Fibroblast of lung (primary cell): ENCODE measurements at regions not wholly inside any gene's neighbourhood (a gene's known extent, or its start where the extent isn't known, plus 50 kb on each side); places are given as distances from the start of the nearest gene placed in this dataset.

Experiments
- DNase-seq, 2 donors: peaks; one replicate each; pipeline versions ENCODE4 v3.0.0 to v3.0.0-alpha.2; 2010; ENCODE audit warnings: low read depth in 2 of 2
- H2AFZ ChIP-seq: 2 replicates; pipeline ENCODE4 v1.5.1; 2012; ENCODE audit warnings: low read length, control low read depth, inconsistent platforms
- H3K27ac ChIP-seq: 2 replicates; pipeline ENCODE4 v1.5.1; 2011; ENCODE audit warnings: low read length, control low read depth; ENCODE audit not compliant: insufficient read depth
- H3K27me3 ChIP-seq: 2 replicates; pipeline ENCODE4 v1.5.1; 2011; ENCODE audit warnings: mild to moderate bottlenecking, low read length; ENCODE audit not compliant: control insufficient read depth, insufficient read depth
- H3K36me3 ChIP-seq: 2 replicates; pipeline ENCODE4 v1.5.1; 2011; ENCODE audit warnings: low read length; ENCODE audit not compliant: control insufficient read depth, insufficient read depth
- H3K4me1 ChIP-seq: 2 replicates; pipeline ENCODE4 v1.5.1; 2011; ENCODE audit warnings: low read length; ENCODE audit not compliant: control insufficient read depth, insufficient read depth; ENCODE audit errors: extremely low read depth
- H3K4me2 ChIP-seq: 2 replicates; pipeline ENCODE4 v1.5.1; 2011; ENCODE audit warnings: low read length, control low read depth; ENCODE audit not compliant: insufficient read depth; ENCODE audit errors: extremely low read depth
- H3K4me3 ChIP-seq, 4 experiments: fragments of 200-600 bp in 1 of 4; sonication (generic) in 1 of 4; replicated peaks in 1 of 4; 2 replicates each; pipeline ENCODE4 v1.5.1; 2011 to 2016; ENCODE audit warnings: low read length in 4 of 4, low read depth in 3 of 4, mild to moderate bottlenecking in 3 of 4, control low read depth in 2 of 4, inconsistent platforms in 1 of 4, mixed read lengths in 1 of 4; ENCODE audit not compliant: insufficient read depth in 1 of 4; ENCODE audit errors: control extremely low read depth in 1 of 4
- H3K79me2 ChIP-seq: 2 replicates; pipeline ENCODE4 v1.5.1; 2012; ENCODE audit warnings: mild to moderate bottlenecking, low read length, inconsistent platforms; ENCODE audit not compliant: control insufficient read depth, insufficient read depth
- H3K9ac ChIP-seq: 2 replicates; pipeline ENCODE4 v1.5.1; 2011; ENCODE audit warnings: mild to moderate bottlenecking, low read length, control low read depth; ENCODE audit not compliant: insufficient read depth
- H3K9me3 ChIP-seq: 2 replicates; pipeline ENCODE4 v1.5.1; 2012; ENCODE audit warnings: low read depth, low read length; ENCODE audit not compliant: control insufficient read depth, insufficient read depth
- H4K20me1 ChIP-seq: 2 replicates; pipeline ENCODE4 v1.5.1; 2011; ENCODE audit warnings: low read length; ENCODE audit not compliant: control insufficient read depth, insufficient read depth; ENCODE audit errors: extremely low read depth
- EZH2 ChIP-seq: IDR thresholded peaks from 2 replicates; pipeline ENCODE4 v1.5.1; 2012; ENCODE audit warnings: low read length, control low read depth, mild to moderate bottlenecking; ENCODE audit errors: missing control alignments
- TF ChIP-seq, protein P1 (sequence below), 2 donors: IDR thresholded peaks in 1 of 2; conservative IDR thresholded peaks in 1 of 2; 1 replicate in 1 of 2; 2 replicates in 1 of 2; pipeline ENCODE4 v1.5.1; 2011 to 2012; ENCODE audit warnings: low read length in 2 of 2, control low read depth in 1 of 2, inconsistent platforms in 1 of 2, low read depth in 1 of 2, mild to moderate bottlenecking in 1 of 2

DNA sequence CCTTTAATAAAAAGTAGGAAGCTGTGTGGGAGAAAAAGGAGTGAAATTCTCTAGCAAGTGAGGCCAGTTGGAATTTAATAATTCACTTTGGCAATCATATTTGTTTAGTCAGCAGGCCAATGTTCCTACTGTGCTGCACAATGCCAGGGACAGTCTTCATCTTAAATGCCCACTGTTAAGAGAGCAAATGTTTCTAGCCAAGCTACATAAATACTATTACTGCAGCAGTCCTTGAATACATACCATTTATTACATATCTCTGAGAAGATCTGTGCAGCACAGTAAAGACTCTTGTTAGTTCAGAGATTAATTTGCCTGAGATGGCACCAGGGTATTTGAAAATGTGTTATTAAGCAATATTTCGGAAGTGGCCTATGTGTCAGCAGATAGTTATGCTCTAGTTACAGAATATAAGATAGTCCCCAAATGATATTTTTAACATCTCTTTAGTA, 105.4 kb downstream of the OGFRL1 start:
- peak overlapping the region; percentile 49 for H3K4me2 ChIP-seq
- no peaks in the 10 kb centered on the region for H3K9me3 ChIP-seq
- H3K36me3 ChIP-seq, result no peaks in the 10 kb centered on the region
- no peaks in the 10 kb centered on the region for H3K79me2 ChIP-seq
- peaks cover 15% of the 10 kb centered on the region for H3K4me1 ChIP-seq
- DNase-seq, result peak; percentile 73 to 74
- H3K9ac ChIP-seq, result no peak overlapping the region
- H3K4me3 ChIP-seq, result no peak overlapping the region
- H4K20me1 ChIP-seq, result no peaks in the 10 kb centered on the region
- TF ChIP-seq EZH2, result no peak
- TF ChIP-seq, protein P1, sequence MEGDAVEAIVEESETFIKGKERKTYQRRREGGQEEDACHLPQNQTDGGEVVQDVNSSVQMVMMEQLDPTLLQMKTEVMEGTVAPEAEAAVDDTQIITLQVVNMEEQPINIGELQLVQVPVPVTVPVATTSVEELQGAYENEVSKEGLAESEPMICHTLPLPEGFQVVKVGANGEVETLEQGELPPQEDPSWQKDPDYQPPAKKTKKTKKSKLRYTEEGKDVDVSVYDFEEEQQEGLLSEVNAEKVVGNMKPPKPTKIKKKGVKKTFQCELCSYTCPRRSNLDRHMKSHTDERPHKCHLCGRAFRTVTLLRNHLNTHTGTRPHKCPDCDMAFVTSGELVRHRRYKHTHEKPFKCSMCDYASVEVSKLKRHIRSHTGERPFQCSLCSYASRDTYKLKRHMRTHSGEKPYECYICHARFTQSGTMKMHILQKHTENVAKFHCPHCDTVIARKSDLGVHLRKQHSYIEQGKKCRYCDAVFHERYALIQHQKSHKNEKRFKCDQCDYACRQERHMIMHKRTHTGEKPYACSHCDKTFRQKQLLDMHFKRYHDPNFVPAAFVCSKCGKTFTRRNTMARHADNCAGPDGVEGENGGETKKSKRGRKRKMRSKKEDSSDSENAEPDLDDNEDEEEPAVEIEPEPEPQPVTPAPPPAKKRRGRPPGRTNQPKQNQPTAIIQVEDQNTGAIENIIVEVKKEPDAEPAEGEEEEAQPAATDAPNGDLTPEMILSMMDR (conservative IDR thresholded peaks at IDR 0.05 in 1 of 2, IDR thresholded peaks at IDR 0.05 in 1 of 2; ENCODE audit: low read depth in 1 of 2, low read length in 2 of 2), result no peak
- no peak overlapping the region for H2AFZ ChIP-seq
- no peaks in the 10 kb centered on the region for H3K27me3 ChIP-seq
- H3K27ac ChIP-seq, result no peak overlapping the region

GRCh38 chr6:71394926-71395325, 106.3 kb downstream of the OGFRL1 start:
- Histone ChIP-seq H2AFZ (no peak overlapping the region), H3K4me3 (no peak overlapping the region), H3K4me2 (no peak overlapping the region), H3K79me2 (no peaks in the 10 kb centered on the region), H3K9ac (no peak overlapping the region), H3K27me3 (no peaks in the 10 kb centered on the region), H3K36me3 (no peaks in the 10 kb centered on the region), H4K20me1 (no peaks in the 10 kb centered on the region), H3K4me1 (peaks cover 15% of the 10 kb centered on the region), H3K9me3 (no peaks in the 10 kb centered on the region), H3K27ac (no peak overlapping the region)
- DNase-seq, result no peak
- TF ChIP-seq, protein P1 (conservative IDR thresholded peaks at IDR 0.05 in 1 of 2, IDR thresholded peaks at IDR 0.05 in 1 of 2; ENCODE audit: low read depth in 1 of 2, low read length in 2 of 2), result no peak
- TF ChIP-seq EZH2, result no peak

DNA sequence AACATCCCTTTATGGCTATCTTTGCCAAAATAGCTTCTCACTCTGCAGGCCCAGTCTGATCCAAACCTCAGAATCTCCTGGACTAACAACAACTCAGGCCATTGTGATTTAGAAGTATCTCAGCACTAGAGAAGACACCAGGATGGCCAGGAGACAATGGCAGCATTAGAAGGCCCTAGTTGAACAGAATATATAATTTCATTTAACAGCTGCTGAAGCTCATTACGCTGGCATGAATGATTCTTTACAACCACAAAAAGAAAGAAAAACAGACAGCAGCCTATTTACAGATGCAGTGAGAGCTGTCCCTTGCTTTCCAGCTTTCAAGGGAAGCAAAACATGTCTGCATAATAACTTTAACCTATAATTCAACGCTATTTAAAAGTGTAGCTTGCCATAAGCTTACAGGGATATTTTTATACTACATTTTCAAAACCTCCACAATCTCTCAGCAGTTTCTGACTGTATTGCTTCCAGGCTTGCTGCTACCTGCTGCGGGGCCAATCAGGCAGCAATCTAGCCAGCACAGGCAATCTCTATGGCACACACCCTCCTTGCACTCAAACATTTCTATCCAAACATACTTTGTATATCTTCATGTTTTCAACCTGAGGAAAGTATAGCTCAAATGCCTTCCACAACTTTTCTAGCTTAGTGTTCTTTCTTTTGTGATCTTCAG, 107.3 kb downstream of the OGFRL1 start:
- no peaks in the 10 kb centered on the region for H3K9me3 ChIP-seq
- no peaks in the 10 kb centered on the region for H3K79me2 ChIP-seq
- no peak for DNase-seq
- no peaks in the 10 kb centered on the region for H3K36me3 ChIP-seq
- no peak overlapping the region for H3K4me3 ChIP-seq
- H3K9ac ChIP-seq, result no peak overlapping the region
- H3K27ac ChIP-seq, result no peak overlapping the region
- no peak overlapping the region for H3K4me2 ChIP-seq
- no peaks in the 10 kb centered on the region for H4K20me1 ChIP-seq
- no peaks in the 10 kb centered on the region for H3K27me3 ChIP-seq
- H3K4me1 ChIP-seq, result peaks cover 15% of the 10 kb centered on the region
- no peak for TF ChIP-seq EZH2
- TF ChIP-seq, protein P1 (conservative IDR thresholded peaks at IDR 0.05 in 1 of 2, IDR thresholded peaks at IDR 0.05 in 1 of 2; ENCODE audit: low read depth in 1 of 2, low read length in 2 of 2), result no peak
- no peak overlapping the region for H2AFZ ChIP-seq
